Peyer's patch (tissue), 4 donors: ENCODE measurements at regions not wholly inside any gene's neighbourhood (a gene's known extent, or its start where the extent isn't known, plus 50 kb on each side); places are given as distances from the start of the nearest gene placed in this dataset.

Experiments used
- CTCF ChIP-seq, 6 experiments: fragments of 450-650 bp in 4 of 6; fragments of 200-600 bp in 2 of 6; sonication (generic) in 1 of 6; IDR thresholded peaks; one replicate each; pipeline ENCODE4 v1.5.1; 2017 to 2019; ENCODE audit warnings: antibody characterized with exemption in 6 of 6, mild to moderate bottlenecking in 3 of 6, moderate library complexity in 1 of 6
- POLR2A ChIP-seq, 2 donors: fragments of 450-650 bp; IDR thresholded peaks; one replicate each; pipeline ENCODE4 v1.5.1; 2017; ENCODE audit warnings: antibody characterized with exemption in 2 of 2, mild to moderate bottlenecking in 2 of 2, moderate library complexity in 2 of 2

- TF ChIP-seq CTCF (IDR thresholded peaks at IDR 0.05) (no peak), POLR2A (IDR thresholded peaks at IDR 0.05) (no peak)
Observed at GRCh38 chr10:56856569-56856968, 495.5 kb upstream of the ZWINT start.
